ENCODE measurements at regions not wholly inside any gene's neighbourhood (a gene's known extent, or its start where the extent isn't known, plus 50 kb on each side); places are given as distances from the start of the nearest gene placed in this dataset.
A peak's percentile ranks its signal among the peaks of the same experiment; 100 is the strongest.
"Not testable (repeated sequence)": the region's sequence is repeated elsewhere in the genome, so short reads cannot be mapped to it uniquely, and the experiment has no call there.

- TF ChIP-seq CTCF (IDR thresholded peaks at IDR 0.05; ENCODE audit: insufficient read depth, low read depth, low read length): no peak
- no peak for DNase-seq (ENCODE audit: low read depth)
- H3K4me3 ChIP-seq (ENCODE audit: low read depth, low read length): no peak overlapping the region
Measured at GRCh38 chr12:58745348-58746125, 174.8 kb downstream of the LRIG3 start.

- H3K4me3 ChIP-seq (ENCODE audit: low read depth, low read length): no peak overlapping the region
- TF ChIP-seq CTCF (IDR thresholded peaks at IDR 0.05; ENCODE audit: insufficient read depth, low read depth, low read length): no peak
- no peak for DNase-seq (ENCODE audit: low read depth)
Measured at GRCh38 chr12:58747533-58747932, 172.8 kb downstream of the LRIG3 start.

GRCh38 chr12:58750484-58750883, 169.8 kb downstream of the LRIG3 start:
- no peak for TF ChIP-seq CTCF (IDR thresholded peaks at IDR 0.05; ENCODE audit: insufficient read depth, low read depth, low read length)
- no peak overlapping the region for H3K4me3 ChIP-seq (ENCODE audit: low read depth, low read length)
- peak; percentile 71 for DNase-seq (ENCODE audit: low read depth)

GRCh38 chr12:58757422-58757821, 162.9 kb downstream of the LRIG3 start:
- no peak overlapping the region for H3K4me3 ChIP-seq (ENCODE audit: low read depth, low read length)
- TF ChIP-seq CTCF (IDR thresholded peaks at IDR 0.05; ENCODE audit: insufficient read depth, low read depth, low read length): no peak
- peak; percentile 48 for DNase-seq (ENCODE audit: low read depth)

- DNase-seq (ENCODE audit: low read depth); H3K4me3 ChIP-seq (ENCODE audit: low read depth, low read length): not testable (repeated sequence)
Measured at GRCh38 chr12:58759745-58760144, 160.6 kb downstream of the LRIG3 start.

GRCh38 chr12:58761308-58761707, 159.0 kb downstream of the LRIG3 start:
- TF ChIP-seq CTCF (IDR thresholded peaks at IDR 0.05; ENCODE audit: insufficient read depth, low read depth, low read length): no peak
- DNase-seq (ENCODE audit: low read depth): no peak
- no peak overlapping the region for H3K4me3 ChIP-seq (ENCODE audit: low read depth, low read length)

- no peak for DNase-seq (ENCODE audit: low read depth)
- no peak overlapping the region for H3K4me3 ChIP-seq (ENCODE audit: low read depth, low read length)
- no peak for TF ChIP-seq CTCF (IDR thresholded peaks at IDR 0.05; ENCODE audit: insufficient read depth, low read depth, low read length)
Measured at GRCh38 chr12:58764100-58764953, 156.0 kb downstream of the LRIG3 start.

Measured in fibroblast of villous mesenchyme (primary cell).